HEK293 (cell line): ENCODE measurements at regions not wholly inside any gene's neighbourhood (a gene's known extent, or its start where the extent isn't known, plus 50 kb on each side); places are given as distances from the start of the nearest gene placed in this dataset.

Experiments used
- CTCF ChIA-PET: fragments of 350-600 bp; formaldehyde crosslinking; extraction: SDS; loops from one replicate; lab custom pipeline; 2021; ENCODE audit warnings: antibody characterized with exemption; lab: Yijun Ruan, JAX
- POLR2A ChIA-PET: fragments of 300-600 bp; formaldehyde crosslinking; extraction: SDS; loops from one replicate; lab custom pipeline; 2020; ENCODE audit warnings: antibody characterized with exemption, inconsistent platforms; lab: Yijun Ruan, JAX
- H3K27ac ChIP-seq: fragments of 200-500 bp; sonication (Bioruptor generic); 2 replicates; pipeline ENCODE4 v1.5.1; 2014; ENCODE audit warnings: low read depth, low read length, control low read depth, inconsistent platforms; ENCODE audit errors: extremely low read depth
- H3K36me3 ChIP-seq, 2 experiments: fragments of 200-500 bp in 1 of 2; sonication (Bioruptor generic) in 1 of 2; 1 replicate in 1 of 2; 2 replicates in 1 of 2; pipeline ENCODE4 v1.5.1; 2014 to 2017; ENCODE audit warnings: inconsistent platforms in 2 of 2, low read length in 2 of 2; ENCODE audit not compliant: control insufficient read depth in 2 of 2, insufficient read depth in 1 of 2
- H3K4me1 ChIP-seq: fragments of 200-500 bp; sonication (Bioruptor generic); 2 replicates; pipeline ENCODE4 v1.5.1; 2014; ENCODE audit warnings: mild to moderate bottlenecking, low read length, inconsistent platforms; ENCODE audit not compliant: control insufficient read depth, insufficient read depth
- H3K4me3 ChIP-seq: 2 replicates; pipeline ENCODE4 v1.5.1; 2011; ENCODE audit warnings: low read depth, mild to moderate bottlenecking, control low read depth, low read length, moderate library complexity
- H3K9me3 ChIP-seq: fragments of 200-500 bp; sonication (Bioruptor generic); 2 replicates; pipeline ENCODE4 v1.5.1; 2014; ENCODE audit warnings: low read depth, low read length, inconsistent platforms; ENCODE audit not compliant: control insufficient read depth, insufficient read depth
- AEBP2 ChIP-seq: fragments of 450-650 bp; formaldehyde crosslinking; IDR thresholded peaks from 2 replicates; pipeline ENCODE4 v1.5.1; 2016; ENCODE audit warnings: missing biosample characterization, missing genetic modification characterization, borderline replicate concordance
- GFI1B ChIP-seq: fragments of 450-650 bp; formaldehyde crosslinking; IDR thresholded peaks from 2 replicates; pipeline ENCODE4 v1.5.1; 2016; ENCODE audit warnings: missing biosample characterization, missing genetic modification characterization
- PRDM4 ChIP-seq: fragments of 450-650 bp; formaldehyde crosslinking; IDR thresholded peaks from 2 replicates; pipeline ENCODE4 v1.5.1; 2017; ENCODE audit warnings: missing biosample characterization, missing genetic modification characterization
- SALL2 ChIP-seq: fragments of 450-650 bp; formaldehyde crosslinking; IDR thresholded peaks from 2 replicates; pipeline ENCODE4 v1.5.0; 2017; ENCODE audit warnings: missing biosample characterization, mild to moderate bottlenecking, missing genetic modification characterization, borderline replicate concordance
- SCRT1 ChIP-seq: fragments of 450-650 bp; formaldehyde crosslinking; IDR thresholded peaks from 2 replicates; pipeline ENCODE4 v1.5.1; 2016; ENCODE audit warnings: missing biosample characterization, missing genetic modification characterization, borderline replicate concordance
- TRIM28 ChIP-seq: IDR thresholded peaks from 2 replicates; pipeline ENCODE4 v1.6.1; 2011; ENCODE audit warnings: low read length, control low read depth, borderline replicate concordance
- ZBTB21 ChIP-seq: fragments of 450-650 bp; formaldehyde crosslinking; IDR thresholded peaks from 2 replicates; pipeline ENCODE4 v1.5.1; 2017; ENCODE audit warnings: missing biosample characterization, missing genetic modification characterization
- ZBTB8A ChIP-seq: fragments of 450-650 bp; formaldehyde crosslinking; IDR thresholded peaks from 2 replicates; pipeline ENCODE4 v1.5.1; 2016; ENCODE audit warnings: missing biosample characterization, missing genetic modification characterization
- ZFHX2 ChIP-seq: fragments of 450-650 bp; formaldehyde crosslinking; conservative IDR thresholded peaks from 2 replicates; pipeline ENCODE4 v1.5.1; 2016; ENCODE audit warnings: missing biosample characterization, missing genetic modification characterization
- ZNF155 ChIP-seq: fragments of 450-650 bp; formaldehyde crosslinking; IDR thresholded peaks from 2 replicates; pipeline ENCODE4 v1.5.1; 2016; ENCODE audit warnings: missing biosample characterization, missing genetic modification characterization
- ZNF214 ChIP-seq: fragments of 450-650 bp; formaldehyde crosslinking; IDR thresholded peaks from 2 replicates; pipeline ENCODE4 v1.5.1; 2017; ENCODE audit warnings: missing biosample characterization, mild to moderate bottlenecking, missing genetic modification characterization, borderline replicate concordance
- ZNF266 ChIP-seq: fragments of 450-650 bp; formaldehyde crosslinking; IDR thresholded peaks from 2 replicates; pipeline ENCODE4 v1.5.1; 2016; ENCODE audit warnings: missing biosample characterization, missing genetic modification characterization, low read depth
- ZNF280D ChIP-seq: fragments of 450-650 bp; formaldehyde crosslinking; IDR thresholded peaks from 2 replicates; pipeline ENCODE4 v1.5.1; 2016; ENCODE audit warnings: missing biosample characterization, missing genetic modification characterization
- ZNF433 ChIP-seq: fragments of 450-650 bp; formaldehyde crosslinking; IDR thresholded peaks from 2 replicates; pipeline ENCODE4 v1.5.1; 2016; ENCODE audit warnings: missing biosample characterization, missing genetic modification characterization, low read depth
- ZNF529 ChIP-seq: fragments of 450-650 bp; formaldehyde crosslinking; IDR thresholded peaks from 2 replicates; pipeline ENCODE4 v1.5.1; 2017; ENCODE audit warnings: missing genetic modification characterization, missing biosample characterization; ENCODE audit not compliant: insufficient replicate concordance
- ZNF548 ChIP-seq: fragments of 450-650 bp; formaldehyde crosslinking; IDR thresholded peaks from 2 replicates; pipeline ENCODE4 v1.5.1; 2016; ENCODE audit warnings: missing biosample characterization, missing genetic modification characterization
- ZNF549 ChIP-seq: fragments of 450-650 bp; IDR thresholded peaks from 2 replicates; pipeline ENCODE4 v1.5.1; 2018; ENCODE audit warnings: missing biosample characterization, missing genetic modification characterization, mild to moderate bottlenecking, inconsistent platforms, moderate library complexity
- ZNF596 ChIP-seq: fragments of 450-650 bp; IDR thresholded peaks from 2 replicates; pipeline ENCODE4 v1.5.0; 2018; ENCODE audit warnings: missing biosample characterization, mild to moderate bottlenecking, missing genetic modification characterization, moderate library complexity
- ZNF654 ChIP-seq: fragments of 450-650 bp; formaldehyde crosslinking; IDR thresholded peaks from 2 replicates; pipeline ENCODE4 v1.5.1; 2016; ENCODE audit warnings: low read depth, missing biosample characterization, missing genetic modification characterization
- ZNF677 ChIP-seq: fragments of 450-650 bp; IDR thresholded peaks from 2 replicates; pipeline ENCODE4 v1.5.0; 2018; ENCODE audit warnings: missing biosample characterization, mild to moderate bottlenecking, missing genetic modification characterization, moderate library complexity
- ZNF707 ChIP-seq: fragments of 450-650 bp; formaldehyde crosslinking; IDR thresholded peaks from 2 replicates; pipeline ENCODE4 v1.5.1; 2016; ENCODE audit warnings: missing biosample characterization, missing genetic modification characterization
- ZNF768 ChIP-seq: fragments of 450-650 bp; formaldehyde crosslinking; IDR thresholded peaks from 2 replicates; pipeline ENCODE4 v1.5.1; 2018; ENCODE audit warnings: missing biosample characterization, mild to moderate bottlenecking, missing genetic modification characterization
- ZNF776 ChIP-seq: fragments of 450-650 bp; formaldehyde crosslinking; IDR thresholded peaks from 2 replicates; pipeline ENCODE4 v1.5.0; 2017; ENCODE audit warnings: missing biosample characterization, missing genetic modification characterization, borderline replicate concordance
- ZNF837 ChIP-seq: fragments of 450-650 bp; formaldehyde crosslinking; IDR thresholded peaks from 2 replicates; pipeline ENCODE4 v1.5.1; 2016; ENCODE audit warnings: missing biosample characterization, missing genetic modification characterization
- ZXDB ChIP-seq: fragments of 450-650 bp; formaldehyde crosslinking; IDR thresholded peaks from 2 replicates; pipeline ENCODE4 v1.5.1; 2016; ENCODE audit warnings: missing biosample characterization, missing genetic modification characterization

GRCh38 chr15:72962054-72962702 is 90.1 kb upstream of the NEO1 start (continued):
- TF ChIP-seq PRDM4: no peak
- TF ChIP-seq ZNF155: no peak
- TF ChIP-seq ZNF776 (tag by site-specific recombination): no peak
- TF ChIP-seq ZNF214 (tag by site-specific recombination): no peak
- TF ChIP-seq ZNF549 (tag by site-specific recombination): no peak
- no peak for TF ChIP-seq ZNF529 (tag by site-specific recombination)
- TF ChIP-seq ZNF596: no peak
- TF ChIP-seq ZNF837 (tag by site-specific recombination): no peak
- TF ChIP-seq ZNF266: no peak

- ChIA-PET CTCF (no interaction called here), POLR2A (interaction anchor here (0.6 kb wide), 1 partner anchor 178 kb away, joined by 4 read pairs; the partner anchor contains the start of gene ADPGK)
- no peak for TF ChIP-seq ZNF707
- TF ChIP-seq ZXDB: no peak
- no peak for TF ChIP-seq SCRT1 (tag by site-specific recombination)
- TF ChIP-seq SALL2 (tag by site-specific recombination): no peak
- TF ChIP-seq ZNF548 (tag by site-specific recombination): no peak
- no peak for TF ChIP-seq ZBTB8A
- TF ChIP-seq ZFHX2: no peak
- no peak for TF ChIP-seq ZNF433 (tag by site-specific recombination)
- TF ChIP-seq ZNF654 (tag by site-specific recombination): no peak
- TF ChIP-seq ZBTB21 (tag by site-specific recombination): no peak
These were observed 90.9 kb upstream of the NEO1 start for GRCh38 chr15:72961346-72961745.

GRCh38 chr15:72958634-72959033 is 93.6 kb upstream of the NEO1 start:
- no peaks in the 10 kb centered on the region for H3K4me1 ChIP-seq
- TF ChIP-seq ZNF280D (no peak), AEBP2 (no peak), GFI1B (tag by site-specific recombination) (no peak), ZNF768 (tag by site-specific recombination) (no peak), ZNF677 (tag by site-specific recombination) (no peak), TRIM28 (no peak), ZBTB8A (no peak)

More at GRCh38 chr15:72961346-72961745, 90.9 kb upstream of the NEO1 start:
- no peaks in the 10 kb centered on the region for H3K4me1 ChIP-seq
- no peaks in the 10 kb centered on the region for H3K36me3 ChIP-seq
- H3K9me3 ChIP-seq: no peaks in the 10 kb centered on the region
- no peak overlapping the region for H3K27ac ChIP-seq
- no peak overlapping the region for H3K4me3 ChIP-seq

More at GRCh38 chr15:72958634-72959033, 93.6 kb upstream of the NEO1 start:
- ChIA-PET POLR2A (no interaction called here), CTCF (no interaction called here)
- H3K36me3 ChIP-seq: no peaks in the 10 kb centered on the region
- H3K27ac ChIP-seq: no peak overlapping the region
- no peaks in the 10 kb centered on the region for H3K9me3 ChIP-seq
- H3K4me3 ChIP-seq: no peak overlapping the region
